Panc1 (cell line): ENCODE measurements at regions not wholly inside any gene's neighbourhood (a gene's known extent, or its start where the extent isn't known, plus 50 kb on each side); places are given as distances from the start of the nearest gene placed in this dataset.

Experiments
- ATAC-seq: fragments of 200-7000 bp; cut with Tn5 transposase; 2 replicates; pipeline ENCODE4 v1.9.1; 2020; ENCODE audit warnings: mild to moderate bottlenecking, moderate library complexity
- BruUV-seq: library from RNA; stranded (reverse); fragments of 400-500 nt; replicated peaks from 2 replicates; lab custom pipeline; 2021; lab: Mats Ljungman, UMichigan
- CTCF ChIA-PET: fragments of 300-600 bp; sonication (Branson Sonifier 250); formaldehyde crosslinking; loops from one replicate; lab custom pipeline; 2022; ENCODE audit warnings: antibody characterized with exemption; lab: Charles Lee
- POLR2A ChIA-PET: fragments of 300-600 bp; sonication (Branson Sonifier 250); formaldehyde crosslinking; loops from one replicate; lab custom pipeline; 2022; ENCODE audit warnings: antibody characterized with exemption; lab: Charles Lee
- DNase-seq: peaks from one replicate; pipeline ENCODE4 v3.0.0-alpha.2; 2010; ENCODE audit warnings: low read depth, low spot score
- H3K27ac ChIP-seq: 2 replicates; pipeline ENCODE4 v1.5.1; 2011; ENCODE audit warnings: mild to moderate bottlenecking, low read length, inconsistent platforms
- H3K27me3 ChIP-seq: fragments of 200-500 bp; sonication (Bioruptor generic); 2 replicates; pipeline ENCODE4 v1.6.0; 2014; ENCODE audit warnings: low read length, inconsistent platforms; ENCODE audit not compliant: control insufficient read depth, insufficient read depth
- H3K36me3 ChIP-seq: fragments of 200-500 bp; sonication (Bioruptor generic); 2 replicates; pipeline ENCODE4 v1.5.1; 2014; ENCODE audit warnings: inconsistent platforms, mild to moderate bottlenecking, low read length, moderate library complexity; ENCODE audit not compliant: control insufficient read depth, insufficient read depth
- H3K4me1 ChIP-seq: 2 replicates; pipeline ENCODE4 v1.5.1; 2011; ENCODE audit warnings: inconsistent platforms, mild to moderate bottlenecking, low read length, moderate library complexity; ENCODE audit not compliant: control insufficient read depth, insufficient read depth
- H3K4me3 ChIP-seq, 2 experiments: 2 replicates each; pipeline ENCODE4 v1.5.1; 2011 to 2012; ENCODE audit warnings: low read depth in 2 of 2, low read length in 2 of 2, mild to moderate bottlenecking in 2 of 2, inconsistent platforms in 1 of 2, moderate library complexity in 1 of 2
- H3K9me3 ChIP-seq: fragments of 200-500 bp; sonication (Bioruptor generic); 2 replicates; pipeline ENCODE4 v1.5.1; 2014; ENCODE audit warnings: low read depth, mild to moderate bottlenecking, inconsistent platforms, low read length, moderate library complexity; ENCODE audit not compliant: control insufficient read depth, insufficient read depth
- CTCF ChIP-seq: fragments of 450-650 bp; IDR thresholded peaks from 2 replicates; pipeline ENCODE4 v1.5.1; 2017; ENCODE audit warnings: mild to moderate bottlenecking
- POLR2AphosphoS5 ChIP-seq: IDR thresholded peaks from 2 replicates; pipeline ENCODE4 v1.6.1; 2012; ENCODE audit warnings: mild to moderate bottlenecking, low read depth, low read length, moderate library complexity
- REST ChIP-seq, 2 experiments: IDR thresholded peaks; 2 replicates each; pipeline ENCODE4 v1.6.1; 2011 to 2012; ENCODE audit warnings: low read depth in 2 of 2, control low read depth in 1 of 2, low read length in 1 of 2, mild to moderate bottlenecking in 1 of 2, moderate library complexity in 1 of 2; ENCODE audit not compliant: insufficient read depth in 1 of 2
- SIN3A ChIP-seq: IDR thresholded peaks from 2 replicates; pipeline ENCODE4 v1.6.1; 2012; ENCODE audit warnings: low read depth, mild to moderate bottlenecking, low read length, moderate library complexity, borderline replicate concordance; ENCODE audit not compliant: insufficient read depth
- TCF7L2 ChIP-seq: IDR thresholded peaks from 2 replicates; pipeline ENCODE4 v1.6.1; 2011; ENCODE audit warnings: mild to moderate bottlenecking, low read depth, low read length, inconsistent platforms
- in situ Hi-C: cut with HindIII; loops from 2 replicates; pipeline ENCODE4 v1.10.0; 2016; ENCODE audit warnings: low sequenced_read_pairs, low pct_unique_long_range_greater_than_20kb
- intact Hi-C: fragments of 100-400 bp; cut with micrococcal nuclease; formaldehyde crosslinking; loops from one replicate; pipeline ENCODE4 v1.10.0; 2022; ENCODE audit not compliant: unreplicated experiment

DNA sequence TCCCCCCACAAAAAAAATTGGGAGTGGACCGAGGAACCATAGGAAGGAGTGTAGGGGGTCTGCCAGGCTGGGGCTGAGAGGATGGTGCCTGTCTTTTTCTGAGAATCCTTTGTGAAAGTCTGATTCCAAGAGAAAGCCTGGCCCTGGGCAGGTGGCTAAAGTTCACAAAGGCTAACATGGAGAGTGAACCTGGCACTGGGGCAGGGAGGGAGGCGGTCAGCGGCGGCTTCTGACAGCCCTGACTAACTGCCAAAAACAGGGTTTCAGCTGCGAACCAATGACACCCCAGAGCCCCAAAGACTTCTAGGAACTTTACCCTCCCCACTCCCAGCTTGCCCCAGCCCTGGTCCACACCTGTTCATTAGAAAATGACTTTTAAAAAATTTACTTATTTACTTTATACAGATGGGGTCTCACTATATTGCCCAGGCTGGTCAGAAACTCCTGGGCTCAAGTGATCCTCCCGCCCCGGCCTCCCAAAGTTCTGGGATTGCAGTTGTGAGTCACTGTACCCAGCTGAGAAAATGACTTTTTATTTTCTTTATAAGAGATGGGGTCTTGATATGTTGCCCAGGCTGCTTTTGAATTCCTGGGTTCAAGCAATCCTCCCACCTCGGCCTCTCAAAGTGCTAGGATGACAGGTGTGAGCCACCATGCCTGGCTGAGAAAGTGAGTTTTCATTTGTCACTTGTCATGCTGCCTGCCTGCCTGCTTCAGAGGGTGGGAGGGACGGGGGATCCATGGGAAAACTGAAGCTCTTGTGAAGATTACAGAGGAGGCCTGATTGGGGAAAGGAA, 61.0 kb upstream of the DUSP5 start:
- no peaks in the 10 kb centered on the region for H3K4me1 ChIP-seq
- no peaks in the 10 kb centered on the region for H3K36me3 ChIP-seq
- DNase-seq: no peak
- H3K4me3 ChIP-seq: no peak overlapping the region
- CTCF ChIA-PET: no interaction called here
- H3K9me3 ChIP-seq: no peaks in the 10 kb centered on the region
- no peaks in the 10 kb centered on the region for H3K27me3 ChIP-seq
- no peak overlapping the region for H3K27ac ChIP-seq
- intact Hi-C loops (no loop called here), in situ Hi-C loops (no loop called here)
- POLR2A ChIA-PET: no interaction called here
- BruUV-seq: no TSS peak
- no peak for TF ChIP-seq POLR2AphosphoS5
- no peak for TF ChIP-seq REST (IDR thresholded peaks at IDR 0.05; ENCODE audit: insufficient read depth in 1 of 2, low read depth in 2 of 2, low read length in 1 of 2)
- no peak for TF ChIP-seq SIN3A
- TF ChIP-seq TCF7L2: no peak
- no peak for TF ChIP-seq CTCF
- no peak for ATAC-seq

- intact Hi-C loops (no loop called here), in situ Hi-C loops (no loop called here)
- no TSS peak for BruUV-seq
- no peak for DNase-seq
- TF ChIP-seq SIN3A (no peak), TCF7L2 (no peak), CTCF (no peak), REST (IDR thresholded peaks at IDR 0.05; ENCODE audit: insufficient read depth in 1 of 2, low read depth in 2 of 2, low read length in 1 of 2) (no peak)
- Histone ChIP-seq H3K4me3 (no peak overlapping the region), H3K36me3 (no peaks in the 10 kb centered on the region), H3K4me1 (no peaks in the 10 kb centered on the region), H3K27me3 (no peaks in the 10 kb centered on the region), H3K27ac (no peak overlapping the region), H3K9me3 (no peaks in the 10 kb centered on the region)
- ChIA-PET POLR2A (no interaction called here), CTCF (no interaction called here)
- no peak for ATAC-seq
Observed at GRCh38 chr10:110437351-110437605, 60.4 kb upstream of the DUSP5 start.
